ENCODE measurements at regions not wholly inside any gene's neighbourhood (a gene's known extent, or its start where the extent isn't known, plus 50 kb on each side); places are given as distances from the start of the nearest gene placed in this dataset.

DNA sequence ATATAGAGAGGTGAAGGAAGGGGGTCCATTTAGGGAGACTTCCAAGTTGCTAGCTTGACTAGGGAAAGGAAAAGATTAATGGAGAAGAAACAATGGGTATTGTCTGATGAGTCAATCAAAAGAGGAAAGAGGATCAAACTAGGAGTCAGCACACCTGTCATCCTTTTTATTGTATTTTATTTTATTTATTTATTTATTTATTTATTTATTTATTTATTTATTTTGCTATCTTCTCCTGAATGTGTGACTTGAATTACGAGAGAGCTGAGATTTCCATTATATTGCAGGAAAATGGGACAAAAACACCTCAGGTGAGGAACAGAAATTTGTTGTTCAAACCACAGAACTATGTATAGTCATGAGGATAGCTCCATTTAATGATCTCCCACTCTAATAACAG lies 58.9 kb downstream of the NUDT11 start:
- H3K9me3 ChIP-seq, result no peaks in the 10 kb centered on the region
- no peaks in the 10 kb centered on the region for H3K36me3 ChIP-seq
- TF ChIP-seq, protein P1, sequence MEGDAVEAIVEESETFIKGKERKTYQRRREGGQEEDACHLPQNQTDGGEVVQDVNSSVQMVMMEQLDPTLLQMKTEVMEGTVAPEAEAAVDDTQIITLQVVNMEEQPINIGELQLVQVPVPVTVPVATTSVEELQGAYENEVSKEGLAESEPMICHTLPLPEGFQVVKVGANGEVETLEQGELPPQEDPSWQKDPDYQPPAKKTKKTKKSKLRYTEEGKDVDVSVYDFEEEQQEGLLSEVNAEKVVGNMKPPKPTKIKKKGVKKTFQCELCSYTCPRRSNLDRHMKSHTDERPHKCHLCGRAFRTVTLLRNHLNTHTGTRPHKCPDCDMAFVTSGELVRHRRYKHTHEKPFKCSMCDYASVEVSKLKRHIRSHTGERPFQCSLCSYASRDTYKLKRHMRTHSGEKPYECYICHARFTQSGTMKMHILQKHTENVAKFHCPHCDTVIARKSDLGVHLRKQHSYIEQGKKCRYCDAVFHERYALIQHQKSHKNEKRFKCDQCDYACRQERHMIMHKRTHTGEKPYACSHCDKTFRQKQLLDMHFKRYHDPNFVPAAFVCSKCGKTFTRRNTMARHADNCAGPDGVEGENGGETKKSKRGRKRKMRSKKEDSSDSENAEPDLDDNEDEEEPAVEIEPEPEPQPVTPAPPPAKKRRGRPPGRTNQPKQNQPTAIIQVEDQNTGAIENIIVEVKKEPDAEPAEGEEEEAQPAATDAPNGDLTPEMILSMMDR (IDR thresholded peaks at IDR 0.05; ENCODE audit: low read depth, low read length), result no peak
- H3K4me1 ChIP-seq, result no peaks in the 10 kb centered on the region
- no peak overlapping the region for H3K4me3 ChIP-seq (ENCODE audit: low read depth, low read length)
- no peaks in the 10 kb centered on the region for H3K27me3 ChIP-seq
- no peak for DNase-seq

DNA sequence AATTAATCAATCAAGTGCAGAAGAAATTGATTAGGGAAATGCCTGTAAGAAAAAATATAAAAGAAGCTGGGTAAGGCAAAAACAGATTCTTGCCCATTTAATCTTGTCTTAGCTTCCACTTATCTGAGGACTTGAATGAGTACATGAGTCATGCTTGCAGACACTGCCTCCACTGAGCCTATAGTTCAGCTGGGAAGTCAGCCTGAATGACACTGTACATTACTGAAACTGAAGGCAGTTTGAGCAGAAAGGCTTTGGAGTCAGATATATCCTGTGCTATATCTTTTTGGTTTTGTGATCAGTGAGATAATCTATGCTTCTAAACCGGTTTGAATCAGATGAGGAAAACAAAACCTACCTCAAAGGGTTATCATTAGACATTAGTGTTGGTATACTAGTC lies 61.3 kb downstream of the NUDT11 start:
- H3K4me3 ChIP-seq (ENCODE audit: low read depth, low read length), result no peak overlapping the region
- DNase-seq, result no peak
- TF ChIP-seq, protein P1 (IDR thresholded peaks at IDR 0.05; ENCODE audit: low read depth, low read length), result no peak
- H3K4me1 ChIP-seq, result no peaks in the 10 kb centered on the region
- no peaks in the 10 kb centered on the region for H3K36me3 ChIP-seq
- no peaks in the 10 kb centered on the region for H3K27me3 ChIP-seq
- no peaks in the 10 kb centered on the region for H3K9me3 ChIP-seq

DNA sequence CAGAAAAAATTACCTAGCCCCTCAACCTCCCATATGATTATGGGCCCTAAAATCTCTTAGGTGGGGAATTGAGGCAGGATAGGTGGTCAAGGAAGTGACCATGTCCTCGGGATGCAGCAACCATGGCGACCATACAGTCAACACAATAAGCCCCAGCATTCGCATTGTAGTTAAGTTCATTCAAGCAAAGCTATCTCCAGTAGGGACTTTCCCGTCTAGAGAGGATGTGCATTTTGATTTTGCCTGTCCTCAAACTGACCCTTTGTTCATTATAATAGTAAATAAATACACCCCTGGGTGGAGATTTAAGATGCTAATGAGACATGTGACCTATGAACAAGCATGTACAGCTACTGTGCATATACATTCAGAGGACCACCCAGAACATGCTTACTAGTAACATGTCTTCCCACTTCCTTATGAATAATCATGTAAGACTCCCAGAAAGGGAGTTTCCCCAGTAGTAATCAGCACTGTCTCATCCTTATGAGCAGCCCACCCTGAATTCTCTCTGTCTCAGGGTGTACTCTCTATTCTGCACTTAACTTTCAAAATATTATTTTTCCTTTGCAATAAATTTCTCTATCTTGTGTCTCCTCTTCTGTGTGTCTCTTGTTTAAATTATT lies 74.3 kb downstream of the NUDT11 start:
- Histone ChIP-seq H3K36me3 (no peaks in the 10 kb centered on the region), H3K27me3 (no peaks in the 10 kb centered on the region), H3K4me1 (no peaks in the 10 kb centered on the region), H3K9me3 (no peaks in the 10 kb centered on the region), H3K4me3 (ENCODE audit: low read depth, low read length) (no peak overlapping the region)
- TF ChIP-seq, protein P1 (IDR thresholded peaks at IDR 0.05; ENCODE audit: low read depth, low read length), result no peak
- no peak for DNase-seq

DNA sequence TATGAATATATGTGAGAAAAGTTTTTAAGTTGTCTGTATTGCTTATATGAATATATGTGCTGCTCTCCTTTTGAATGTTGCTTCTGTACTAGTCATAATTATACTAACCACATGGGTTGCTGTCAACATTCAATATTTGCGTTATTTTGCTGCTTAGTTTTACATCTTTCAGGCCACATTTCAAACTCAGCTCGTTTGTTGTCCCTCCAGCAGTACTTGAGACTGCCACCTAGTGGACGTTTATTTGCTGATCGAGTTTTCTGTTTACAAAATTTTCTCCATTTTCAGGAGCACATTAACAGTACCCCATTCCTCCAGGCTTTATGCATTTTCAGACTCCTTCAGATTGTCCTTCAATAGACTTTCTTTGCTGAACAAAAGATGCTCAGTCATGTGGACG lies 75.8 kb downstream of the NUDT11 start:
- DNase-seq, result peak; percentile 22
- Histone ChIP-seq H3K27me3 (no peaks in the 10 kb centered on the region), H3K4me1 (no peaks in the 10 kb centered on the region), H3K9me3 (no peaks in the 10 kb centered on the region), H3K4me3 (ENCODE audit: low read depth, low read length) (no peak overlapping the region), H3K36me3 (no peaks in the 10 kb centered on the region)
- TF ChIP-seq, protein P1 (IDR thresholded peaks at IDR 0.05; ENCODE audit: low read depth, low read length), result peak; percentile 69

DNA sequence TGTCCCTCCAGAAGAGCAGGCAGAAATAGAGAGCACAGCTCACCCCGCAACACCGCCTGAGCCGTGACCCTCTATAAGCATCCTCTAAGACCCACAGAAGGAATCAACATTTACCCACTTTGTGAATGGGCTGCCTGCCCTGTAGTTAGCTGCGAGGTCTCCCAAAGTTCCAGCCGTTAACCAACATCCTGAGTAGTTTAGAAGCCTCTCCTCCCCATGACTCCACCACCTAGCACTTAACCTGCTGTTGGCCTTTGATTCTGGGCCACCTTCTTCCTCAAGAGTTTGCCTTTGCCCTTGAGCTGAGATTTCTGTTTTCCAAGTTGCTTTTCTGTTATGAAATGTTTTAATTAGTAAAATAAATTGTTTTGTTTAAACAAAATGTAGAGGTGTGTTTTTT lies 75.8 kb downstream of the NUDT10 start:
- DNase-seq, result no peak
- Histone ChIP-seq H3K36me3 (no peaks in the 10 kb centered on the region), H3K9me3 (no peaks in the 10 kb centered on the region), H3K4me1 (no peaks in the 10 kb centered on the region), H3K4me3 (ENCODE audit: low read depth, low read length) (no peak overlapping the region), H3K27me3 (no peaks in the 10 kb centered on the region)
- TF ChIP-seq, protein P1 (IDR thresholded peaks at IDR 0.05; ENCODE audit: low read depth, low read length), result no peak

DNA sequence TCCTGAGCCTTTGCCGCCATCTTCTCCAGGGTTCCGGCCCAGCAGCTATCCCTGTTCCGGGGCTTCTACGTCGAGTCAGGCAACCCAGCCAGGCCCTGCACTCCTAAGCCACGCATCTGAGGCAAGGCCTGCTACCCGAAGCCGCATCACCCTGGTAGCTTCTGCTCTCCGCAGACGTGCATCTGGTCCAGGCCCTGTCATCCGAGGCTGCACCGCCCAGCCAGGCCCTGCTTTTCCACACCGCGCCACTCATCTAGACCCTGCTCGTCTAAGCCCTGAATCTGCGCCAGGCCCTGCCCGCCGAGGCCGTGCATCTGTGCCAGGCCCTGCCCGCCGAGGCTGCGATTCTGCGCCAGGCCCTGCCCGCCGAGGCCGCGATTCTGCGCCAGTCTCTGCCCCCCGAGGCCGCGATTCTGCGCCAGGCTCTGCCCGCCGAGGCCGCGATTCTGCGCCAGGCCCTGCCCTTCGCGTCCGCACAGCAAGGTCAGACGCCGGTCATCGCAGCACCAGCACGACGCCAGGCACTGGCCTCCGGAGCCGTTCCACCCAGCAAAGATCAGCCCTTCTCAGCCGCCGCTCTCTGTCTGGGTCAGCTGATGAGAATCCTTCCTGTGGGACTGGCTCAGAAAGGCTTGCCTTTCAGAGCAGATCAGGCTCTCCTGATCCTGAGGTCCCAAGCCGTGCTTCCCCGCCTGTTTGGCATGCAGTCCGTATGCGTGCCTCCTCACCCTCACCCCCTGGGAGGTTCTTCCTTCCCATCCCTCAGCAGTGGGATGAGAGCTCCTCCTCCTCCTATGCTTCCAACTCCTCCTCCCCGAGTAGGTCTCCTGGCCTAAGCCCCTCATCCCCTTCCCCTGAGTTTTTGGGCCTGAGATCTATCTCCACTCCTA lies 75.1 kb downstream of the NUDT10 start:
- H3K4me3 ChIP-seq (ENCODE audit: low read depth, low read length), result no peak overlapping the region
- H3K36me3 ChIP-seq, result no peaks in the 10 kb centered on the region
- H3K4me1 ChIP-seq, result no peaks in the 10 kb centered on the region
- no peaks in the 10 kb centered on the region for H3K9me3 ChIP-seq
- DNase-seq, result no peak
- H3K27me3 ChIP-seq, result no peaks in the 10 kb centered on the region
- TF ChIP-seq, protein P1 (IDR thresholded peaks at IDR 0.05; ENCODE audit: low read depth, low read length), result no peak

All from BE2C (cell line).